ENCODE measurements at regions not wholly inside any gene's neighbourhood (a gene's known extent, or its start where the extent isn't known, plus 50 kb on each side); places are given as distances from the start of the nearest gene placed in this dataset.

GRCh38 chr4:129377131-129377845 is 281.3 kb downstream of the C4orf33 start (continued):
- TF ChIP-seq TOX (CRISPR knock-in tag; IDR thresholded peaks at IDR 0.05; ENCODE audit: borderline replicate concordance), result no peak

- TF ChIP-seq TCF4 (CRISPR knock-in tag; IDR thresholded peaks at IDR 0.05; ENCODE audit: borderline replicate concordance) (no peak), TOX (CRISPR knock-in tag; IDR thresholded peaks at IDR 0.05; ENCODE audit: borderline replicate concordance) (no peak), OSR1 (CRISPR knock-in tag; IDR thresholded peaks at IDR 0.05) (no peak), TSHZ2 (CRISPR knock-in tag; IDR thresholded peaks at IDR 0.05) (no peak), ZNF8 (CRISPR knock-in tag; IDR thresholded peaks at IDR 0.05) (no peak), ZNF565 (CRISPR knock-in tag; conservative IDR thresholded peaks at IDR 0.05; ENCODE audit: low read depth) (no peak), SNAI2 (CRISPR knock-in tag; IDR thresholded peaks at IDR 0.05) (no peak), ISL1 (CRISPR knock-in tag; IDR thresholded peaks at IDR 0.05) (no peak), ZC3H10 (CRISPR knock-in tag; IDR thresholded peaks at IDR 0.05) (no peak), ZFP3 (CRISPR knock-in tag; IDR thresholded peaks at IDR 0.05) (no peak), RARB (CRISPR knock-in tag; IDR thresholded peaks at IDR 0.05) (no peak), ARNTL (CRISPR knock-in tag; IDR thresholded peaks at IDR 0.05; ENCODE audit: borderline replicate concordance, low read depth) (no peak), PATZ1 (CRISPR knock-in tag; IDR thresholded peaks at IDR 0.05; ENCODE audit: borderline replicate concordance) (no peak)
- no peak for ATAC-seq
Observed at GRCh38 chr4:129378364-129378763, 282.4 kb downstream of the C4orf33 start.

- no peak for ATAC-seq
- TF ChIP-seq ZFP30 (CRISPR knock-in tag; IDR thresholded peaks at IDR 0.05) (no peak), ZNF565 (CRISPR knock-in tag; conservative IDR thresholded peaks at IDR 0.05; ENCODE audit: low read depth) (no peak), ZFP3 (CRISPR knock-in tag; IDR thresholded peaks at IDR 0.05) (no peak), ZNF70 (CRISPR knock-in tag; IDR thresholded peaks at IDR 0.05) (no peak), BACH2 (CRISPR knock-in tag; IDR thresholded peaks at IDR 0.05; ENCODE audit: borderline replicate concordance) (no peak), ESRRG (CRISPR knock-in tag; IDR thresholded peaks at IDR 0.05) (no peak), GLIS3 (CRISPR knock-in tag; IDR thresholded peaks at IDR 0.05) (no peak), ZC3H10 (CRISPR knock-in tag; IDR thresholded peaks at IDR 0.05) (no peak), SNAI2 (CRISPR knock-in tag; IDR thresholded peaks at IDR 0.05) (no peak), PPARA (CRISPR knock-in tag; IDR thresholded peaks at IDR 0.05; ENCODE audit: borderline replicate concordance) (no peak), PATZ1 (CRISPR knock-in tag; IDR thresholded peaks at IDR 0.05; ENCODE audit: borderline replicate concordance) (no peak), POU6F1 (CRISPR knock-in tag; IDR thresholded peaks at IDR 0.05; ENCODE audit: borderline replicate concordance, low read depth) (no peak), CSRNP3 (CRISPR knock-in tag; IDR thresholded peaks at IDR 0.05) (no peak), TOX (CRISPR knock-in tag; IDR thresholded peaks at IDR 0.05; ENCODE audit: borderline replicate concordance) (no peak), ISL1 (CRISPR knock-in tag; IDR thresholded peaks at IDR 0.05) (no peak), CREB5 (CRISPR knock-in tag; IDR thresholded peaks at IDR 0.05; ENCODE audit: low read depth) (no peak)
Observed at GRCh38 chr4:129379429-129379828, 283.5 kb downstream of the C4orf33 start.
